ENCODE measurements at regions not wholly inside any gene's neighbourhood (a gene's known extent, or its start where the extent isn't known, plus 50 kb on each side); places are given as distances from the start of the nearest gene placed in this dataset.
A peak's percentile ranks its signal among the peaks of the same experiment; 100 is the strongest.

DNA sequence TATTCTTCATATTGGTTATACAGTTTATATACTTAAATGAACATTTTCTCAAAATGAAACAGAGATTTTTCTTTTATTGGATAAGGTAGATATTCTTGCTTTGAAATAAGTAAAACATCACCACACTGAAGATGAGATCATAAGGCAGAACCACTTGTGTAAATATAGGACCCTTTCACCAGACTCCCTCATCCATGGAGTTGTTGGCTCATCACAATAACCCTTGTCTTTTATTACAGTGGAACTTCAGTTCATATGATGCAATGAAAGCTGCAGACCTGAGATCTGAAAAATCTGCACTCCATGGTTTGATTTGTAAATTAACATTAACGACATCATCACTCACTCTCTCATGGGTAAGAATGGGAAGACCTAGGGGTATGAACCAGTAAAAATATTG is 51.9 kb upstream of the DBX2 start:
- Histone ChIP-seq H3K4me1 (ENCODE audit: low read depth) (no peaks in the 10 kb centered on the region), H3K36me3 (no peaks in the 10 kb centered on the region), H3K27me3 (no peaks in the 10 kb centered on the region), H3K9me3 (ENCODE audit: low read depth) (no peaks in the 10 kb centered on the region), H3K4me3 (no peak overlapping the region), H3K27ac (no peak overlapping the region)
- no peak for DNase-seq (ENCODE audit: low read depth in 1 of 2, low spot score in 1 of 2)
- TF ChIP-seq CTCF (IDR thresholded peaks at IDR 0.05; ENCODE audit: low read depth, low read length) = no peak

- Histone ChIP-seq H3K9me3 (ENCODE audit: low read depth) (no peaks in the 10 kb centered on the region), H3K36me3 (no peaks in the 10 kb centered on the region), H3K4me1 (ENCODE audit: low read depth) (no peaks in the 10 kb centered on the region), H3K4me3 (no peak overlapping the region), H3K27me3 (no peaks in the 10 kb centered on the region), H3K27ac (no peak overlapping the region)
- TF ChIP-seq CTCF (IDR thresholded peaks at IDR 0.05; ENCODE audit: low read depth, low read length) = no peak
- no peak for DNase-seq (ENCODE audit: low read depth in 1 of 2, low spot score in 1 of 2)
Observed at GRCh38 chr12:45105996-45106395, 55.1 kb upstream of the DBX2 start.

GRCh38 chr12:45112306-45112705 is 61.4 kb upstream of the DBX2 start:
- H3K27me3 ChIP-seq = no peaks in the 10 kb centered on the region
- H3K27ac ChIP-seq = no peak overlapping the region
- TF ChIP-seq CTCF (IDR thresholded peaks at IDR 0.05; ENCODE audit: low read depth, low read length) = no peak
- no peaks in the 10 kb centered on the region for H3K36me3 ChIP-seq
- H3K9me3 ChIP-seq (ENCODE audit: low read depth) = no peaks in the 10 kb centered on the region
- no peak overlapping the region for H3K4me3 ChIP-seq
- no peak for DNase-seq (ENCODE audit: low read depth in 1 of 2, low spot score in 1 of 2)
- H3K4me1 ChIP-seq (ENCODE audit: low read depth) = peaks cover 5% of the 10 kb centered on the region

DNA sequence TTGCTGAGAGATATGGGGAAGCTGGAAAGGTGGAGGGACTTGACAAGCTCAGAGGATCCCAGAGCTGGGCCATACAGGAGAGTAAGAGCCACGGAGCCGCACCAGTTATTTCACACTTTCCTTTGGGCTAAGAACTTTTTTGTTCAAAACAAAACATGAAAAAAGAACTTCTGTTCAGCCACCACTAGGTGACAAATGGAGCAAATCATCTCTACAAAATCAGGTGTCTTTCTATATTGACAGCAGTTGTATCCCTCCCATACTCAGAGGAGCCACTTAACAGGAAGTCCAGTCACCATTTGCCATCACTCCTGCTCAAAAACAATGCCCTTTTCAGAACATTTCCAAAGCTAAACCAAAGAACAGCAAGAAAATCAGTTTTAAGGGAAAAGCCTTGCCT is 70.3 kb upstream of the DBX2 start:
- Histone ChIP-seq H3K27ac (no peak overlapping the region), H3K4me3 (no peak overlapping the region), H3K9me3 (ENCODE audit: low read depth) (no peaks in the 10 kb centered on the region), H3K36me3 (no peaks in the 10 kb centered on the region), H3K27me3 (no peaks in the 10 kb centered on the region), H3K4me1 (ENCODE audit: low read depth) (no peaks in the 10 kb centered on the region)
- DNase-seq (ENCODE audit: low read depth in 1 of 2, low spot score in 1 of 2) = no peak
- no peak for TF ChIP-seq CTCF (IDR thresholded peaks at IDR 0.05; ENCODE audit: low read depth, low read length)

DNA sequence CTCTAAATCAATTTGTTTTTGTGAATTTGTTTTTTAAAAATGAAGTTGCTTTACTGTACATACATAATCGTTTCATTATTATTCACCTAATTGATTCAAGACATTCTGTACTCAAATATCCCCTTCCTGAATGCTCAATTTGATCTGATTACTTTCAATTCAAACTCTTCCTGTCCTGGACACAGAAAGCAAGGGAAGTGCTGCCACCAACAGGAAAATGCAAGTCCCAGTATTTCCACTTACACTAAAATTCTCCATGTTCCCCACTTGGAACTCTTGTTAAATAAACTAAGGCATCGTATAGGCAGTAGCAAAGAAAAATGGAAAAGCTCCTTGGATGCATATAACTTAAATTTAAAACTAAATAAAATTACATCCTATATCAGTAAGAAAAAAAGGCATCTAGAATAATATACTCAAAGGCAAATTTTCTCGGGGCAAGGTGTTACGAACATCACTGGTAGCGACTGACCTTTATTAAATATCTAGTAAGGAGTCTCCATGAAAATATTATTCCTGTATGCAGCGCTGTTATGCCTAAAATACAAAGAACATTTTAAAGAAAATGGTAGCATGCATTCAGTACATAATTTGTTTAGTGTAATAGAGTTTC is 72.0 kb upstream of the DBX2 start:
- Histone ChIP-seq H3K27ac (no peak overlapping the region), H3K4me3 (no peak overlapping the region), H3K36me3 (no peaks in the 10 kb centered on the region), H3K9me3 (ENCODE audit: low read depth) (no peaks in the 10 kb centered on the region), H3K4me1 (ENCODE audit: low read depth) (no peaks in the 10 kb centered on the region), H3K27me3 (no peaks in the 10 kb centered on the region)
- peak; percentile 26 to 54 for DNase-seq (ENCODE audit: low read depth in 1 of 2, low spot score in 1 of 2)
- peak; percentile 47 for TF ChIP-seq CTCF (IDR thresholded peaks at IDR 0.05; ENCODE audit: low read depth, low read length)

Measured in cardiac muscle cell (in vitro differentiated cells and primary cell).